GM19455 (cell line): ENCODE measurements at regions not wholly inside any gene's neighbourhood (a gene's known extent, or its start where the extent isn't known, plus 50 kb on each side); places are given as distances from the start of the nearest gene placed in this dataset.
"Not testable (repeated sequence)": the region's sequence is repeated elsewhere in the genome, so short reads cannot be mapped to it uniquely, and the experiment has no call there.

Source experiments
- ATAC-seq: cut with Tn5 transposase; IDR thresholded peaks from one replicate; pipeline ENCODE4 v1.9.1; 2021; ENCODE audit not compliant: unreplicated experiment

- no peak for ATAC-seq
Observed at GRCh38 chr13:79837741-79838450, 356.9 kb downstream of the NDFIP2 start.

GRCh38 chr13:79836121-79836520, 355.2 kb downstream of the NDFIP2 start:
- not testable (repeated sequence) for ATAC-seq

- ATAC-seq, result no peak
Observed at GRCh38 chr13:79834876-79835275, 353.9 kb downstream of the NDFIP2 start.

- ATAC-seq, result no peak
Observed at GRCh38 chr13:79833991-79834390, 353.0 kb downstream of the NDFIP2 start.

GRCh38 chr13:79831556-79831955, 350.6 kb downstream of the NDFIP2 start:
- ATAC-seq, result no peak

- ATAC-seq, result no peak
Observed at GRCh38 chr13:79830945-79831344, 350.0 kb downstream of the NDFIP2 start.

GRCh38 chr13:79830426-79830825, 349.5 kb downstream of the NDFIP2 start:
- no peak for ATAC-seq

- ATAC-seq, result no peak
Observed at GRCh38 chr13:79829880-79830279, 348.9 kb downstream of the NDFIP2 start.

- ATAC-seq, result no peak
Observed at GRCh38 chr13:79825959-79826358, 345.0 kb downstream of the NDFIP2 start.

- no peak for ATAC-seq
Observed at GRCh38 chr13:79815041-79815440, 334.1 kb downstream of the NDFIP2 start.

- peak; percentile 43 for ATAC-seq
Observed at GRCh38 chr13:79812070-79812850, 331.3 kb downstream of the NDFIP2 start.

- no peak for ATAC-seq
Observed at GRCh38 chr13:79811170-79811569, 330.2 kb downstream of the NDFIP2 start.

- ATAC-seq, result no peak
Observed at GRCh38 chr13:79810669-79811068, 329.7 kb downstream of the NDFIP2 start.

- no peak for ATAC-seq
Observed at GRCh38 chr13:79810018-79810417, 329.1 kb downstream of the NDFIP2 start.

- ATAC-seq, result no peak
Observed at GRCh38 chr13:79808475-79808874, 327.5 kb downstream of the NDFIP2 start.

GRCh38 chr13:79807554-79807953, 326.6 kb downstream of the NDFIP2 start:
- no peak for ATAC-seq

- no peak for ATAC-seq
Observed at GRCh38 chr13:79806821-79807220, 325.9 kb downstream of the NDFIP2 start.

- ATAC-seq, result no peak
Observed at GRCh38 chr13:79805317-79805716, 324.4 kb downstream of the NDFIP2 start.

- ATAC-seq, result no peak
Observed at GRCh38 chr13:79803989-79804388, 323.0 kb downstream of the NDFIP2 start.

GRCh38 chr13:79803296-79803695, 322.3 kb downstream of the NDFIP2 start:
- no peak for ATAC-seq

- no peak for ATAC-seq
Observed at GRCh38 chr13:79802389-79803085, 321.6 kb downstream of the NDFIP2 start.
